Posterior vena cava (tissue), 2 donors: ENCODE measurements at regions not wholly inside any gene's neighbourhood (a gene's known extent, or its start where the extent isn't known, plus 50 kb on each side); places are given as distances from the start of the nearest gene placed in this dataset.
"Not testable (repeated sequence)": the region's sequence is repeated elsewhere in the genome, so short reads cannot be mapped to it uniquely, and the experiment has no call there.

Experiments
- DNase-seq: peaks from one replicate; pipeline ENCODE4 v3.0.0-alpha.2; 2020; ENCODE audit warnings: low spot score
- intact Hi-C, 2 donors: fragments of 100-400 bp; cut with DNase I; formaldehyde crosslinking; loops; one replicate each; pipeline versions ENCODE4 v1.14.1 to v1.14.2; 2022 to 2023
- donor health status: DM: yes; HTN: yes; CAD: no.
- donor health status: DM: yes; HTN: yes; CAD: no.

DNA sequence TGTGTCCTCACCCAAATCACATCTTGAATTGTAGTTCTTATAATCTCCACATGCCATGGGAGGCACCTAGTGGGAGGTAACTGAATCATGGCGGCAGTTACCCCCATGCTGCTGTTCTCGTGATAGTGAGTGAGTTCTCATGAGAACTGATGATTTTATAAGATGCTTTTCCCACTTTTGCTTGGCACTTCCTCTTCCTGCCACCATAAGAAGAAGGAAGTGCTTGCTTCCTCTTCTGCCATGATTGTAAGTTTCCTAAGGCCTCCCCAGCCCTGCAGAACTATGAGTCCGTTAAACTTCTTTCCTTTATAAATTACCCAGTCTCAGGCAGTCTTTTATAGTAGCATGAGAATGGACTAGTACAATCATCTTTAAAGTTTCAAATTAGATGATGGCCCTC lies 902.4 kb upstream of the PIK3C3 start:
- DNase-seq: no peak
- intact Hi-C loops: no loop called here

DNA sequence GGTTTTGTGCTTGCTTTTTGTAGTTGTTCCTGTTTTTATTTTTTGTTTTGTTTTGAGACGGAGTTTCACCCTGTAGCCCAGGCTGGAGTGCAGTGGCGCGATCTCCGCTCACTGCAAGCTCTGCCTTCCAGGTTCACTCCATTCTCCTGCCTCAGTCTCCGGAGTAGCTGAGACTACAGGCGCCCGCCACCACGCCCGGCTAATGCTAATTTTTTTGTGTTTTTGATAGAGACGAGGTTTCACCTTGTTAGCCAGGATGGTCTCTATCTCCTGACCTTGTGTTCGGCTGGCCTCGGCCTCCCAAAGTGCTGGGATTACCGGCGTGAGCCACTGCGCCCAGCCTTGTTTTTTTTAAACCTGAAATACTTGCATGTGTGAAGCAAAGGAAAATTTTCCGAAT lies 908.8 kb upstream of the PIK3C3 start:
- intact Hi-C loops: not testable (repeated sequence)

DNA sequence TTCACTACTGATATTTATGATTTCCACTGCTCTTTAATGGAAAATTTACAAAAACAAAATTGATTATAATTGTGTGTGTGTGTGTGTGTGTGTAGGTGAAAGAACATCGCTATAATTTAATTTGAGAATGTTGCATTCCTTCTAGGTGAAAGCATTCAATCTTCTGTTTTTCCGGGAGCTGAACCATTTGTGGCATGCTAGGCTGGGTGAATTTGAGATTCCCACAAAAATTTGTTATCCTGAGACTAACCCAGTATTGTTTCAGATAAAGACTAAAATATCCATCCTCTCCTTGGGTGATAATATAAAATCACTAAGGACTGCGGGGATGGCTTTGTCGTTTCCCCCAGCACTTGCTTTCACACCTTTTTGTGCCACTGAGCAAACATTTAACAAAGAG lies 911.2 kb upstream of the PIK3C3 start:
- intact Hi-C loops: no loop called here
- DNase-seq: no peak

More for the DNA sequence above, 908.8 kb upstream of the PIK3C3 start:
- DNase-seq: not testable (repeated sequence)

DNA sequence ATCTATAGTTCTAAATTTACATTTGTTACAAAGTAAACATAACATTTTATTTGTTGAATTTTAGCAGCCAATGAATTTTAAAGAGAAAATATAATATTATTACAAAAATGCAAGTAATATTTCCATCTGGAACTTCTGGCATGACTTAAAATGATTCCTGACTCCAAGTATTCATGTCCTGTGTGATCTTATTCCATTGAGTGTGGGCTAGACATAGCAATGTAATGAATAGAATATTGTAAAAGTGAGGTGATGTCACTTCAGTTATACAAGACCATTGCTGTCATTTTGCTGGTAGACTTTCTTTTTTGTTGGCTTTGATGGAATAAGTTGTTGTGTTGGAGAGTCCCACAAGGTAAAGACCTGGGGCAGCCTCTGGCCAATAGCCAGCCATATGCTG lies 912.2 kb upstream of the PIK3C3 start:
- no peak for DNase-seq
- intact Hi-C loops: no loop called here

DNA sequence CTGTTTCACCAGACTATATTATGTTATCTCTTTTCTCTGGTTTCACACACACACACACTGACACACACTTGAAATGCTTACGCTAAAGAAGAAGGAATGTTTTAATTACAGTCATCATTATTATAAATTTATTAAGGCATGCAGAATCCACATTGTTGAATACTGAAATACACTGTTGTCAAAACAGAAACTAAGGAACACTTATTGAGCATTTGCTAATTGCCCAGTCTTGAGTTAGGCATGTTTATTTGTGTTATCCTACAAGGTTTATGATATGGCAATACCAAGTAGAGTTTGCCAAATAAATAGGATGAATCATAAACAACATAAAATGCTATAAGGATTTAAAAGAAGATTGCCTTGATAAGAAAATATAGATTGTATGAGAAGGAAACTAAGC lies 917.0 kb upstream of the PIK3C3 start:
- intact Hi-C loops: no loop called here
- no peak for DNase-seq

DNA sequence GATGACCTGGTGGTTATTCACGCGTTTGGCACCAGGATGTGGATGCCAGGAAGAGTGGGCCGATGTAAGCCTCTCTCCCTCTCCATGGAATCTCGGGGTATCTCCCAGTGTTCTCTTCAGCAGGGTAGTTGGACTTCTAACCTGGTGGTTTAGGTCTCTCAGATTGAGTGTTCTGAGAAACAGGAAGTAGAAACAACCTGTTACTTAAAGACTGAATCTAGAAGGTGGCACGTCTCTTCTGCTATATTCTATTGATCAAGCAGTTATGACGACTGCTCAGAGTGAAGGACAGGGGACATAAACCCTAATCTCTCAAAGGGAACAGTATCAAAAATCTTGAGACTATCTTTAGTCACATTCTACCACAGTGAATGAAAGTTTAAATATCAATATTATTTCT lies 918.7 kb upstream of the PIK3C3 start:
- DNase-seq: no peak

DNA sequence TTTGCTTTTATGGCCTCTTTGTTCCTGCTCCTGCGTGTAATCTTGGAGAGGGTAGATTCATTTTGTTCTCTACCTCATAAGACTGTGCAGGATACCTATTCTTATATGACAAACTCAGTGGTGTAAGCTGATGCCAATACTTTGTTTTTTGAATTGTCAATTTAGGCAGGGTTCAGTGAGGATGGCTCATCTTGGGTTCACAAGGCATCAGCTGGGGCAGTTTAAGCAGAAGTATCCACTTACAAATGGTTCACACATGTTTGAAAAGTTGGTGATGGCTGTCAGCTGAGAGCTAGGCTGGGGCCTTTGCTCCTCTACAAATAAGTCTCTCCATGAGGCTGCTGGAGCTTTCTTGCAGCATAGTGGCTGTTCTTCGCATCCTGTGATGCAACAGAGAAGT lies 920.6 kb upstream of the PIK3C3 start:
- intact Hi-C loops: no loop called here
- no peak for DNase-seq

More for the DNA sequence above, 918.7 kb upstream of the PIK3C3 start:
- intact Hi-C loops: no loop called here

DNA sequence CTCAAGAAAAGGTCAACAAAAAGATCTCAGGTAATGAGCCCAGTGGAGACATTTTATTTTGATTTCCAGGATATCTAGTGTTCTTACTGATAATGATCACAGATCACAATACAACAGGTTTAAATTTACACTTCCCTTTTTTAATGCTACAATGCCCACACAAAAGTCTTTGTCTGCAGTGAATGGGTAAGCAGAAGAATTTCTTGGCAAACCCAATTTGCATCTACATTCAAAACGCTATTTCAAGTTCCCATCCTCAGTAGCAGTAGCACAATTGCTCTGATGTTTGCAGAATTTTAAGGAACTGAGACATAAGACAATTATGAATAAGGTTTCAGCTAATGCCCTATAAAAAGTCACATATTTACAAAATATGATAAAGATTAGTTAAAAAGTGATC lies 929.4 kb upstream of the PIK3C3 start:
- no peak for DNase-seq
- intact Hi-C loops: no loop called here

DNA sequence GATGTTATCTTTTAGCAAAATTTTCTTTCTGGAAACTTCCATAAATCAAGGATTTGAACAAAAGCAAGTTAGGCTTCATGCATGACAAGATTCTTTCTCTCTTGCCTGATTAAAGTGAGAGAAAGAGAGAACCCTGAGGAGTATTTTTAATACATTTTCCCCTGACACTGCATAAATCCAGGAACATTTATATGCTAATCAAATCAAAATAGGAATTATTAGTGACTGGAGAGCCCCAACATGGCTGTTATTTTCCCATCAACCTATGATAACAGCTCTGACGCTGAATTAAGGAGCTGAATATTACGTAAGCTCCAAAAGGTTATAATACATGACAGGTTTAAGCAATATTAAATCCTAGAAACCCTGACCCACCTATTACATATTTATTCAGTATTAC lies 930.2 kb upstream of the PIK3C3 start:
- DNase-seq: no peak
- intact Hi-C loops: no loop called here

DNA sequence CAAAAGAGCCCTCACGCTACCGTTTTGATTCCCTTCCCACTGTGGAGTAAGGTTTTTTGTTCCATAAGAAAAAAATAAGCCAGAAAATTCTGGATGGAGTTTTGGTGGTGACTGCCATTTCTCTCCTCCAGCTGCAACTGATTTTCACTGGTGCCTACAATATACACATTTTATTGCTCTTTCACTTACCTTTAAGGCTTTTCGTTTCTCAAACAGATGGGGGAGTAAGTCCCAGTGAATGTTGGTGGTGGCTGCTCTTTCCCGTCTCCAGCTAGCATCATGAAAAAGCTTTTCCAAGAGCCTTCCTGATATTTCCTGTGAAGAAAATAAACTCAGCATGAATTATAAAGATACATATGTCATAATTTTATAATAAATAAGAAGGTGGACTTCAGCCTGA lies 932.5 kb upstream of the PIK3C3 start:
- intact Hi-C loops: no loop called here
- no peak for DNase-seq

DNA sequence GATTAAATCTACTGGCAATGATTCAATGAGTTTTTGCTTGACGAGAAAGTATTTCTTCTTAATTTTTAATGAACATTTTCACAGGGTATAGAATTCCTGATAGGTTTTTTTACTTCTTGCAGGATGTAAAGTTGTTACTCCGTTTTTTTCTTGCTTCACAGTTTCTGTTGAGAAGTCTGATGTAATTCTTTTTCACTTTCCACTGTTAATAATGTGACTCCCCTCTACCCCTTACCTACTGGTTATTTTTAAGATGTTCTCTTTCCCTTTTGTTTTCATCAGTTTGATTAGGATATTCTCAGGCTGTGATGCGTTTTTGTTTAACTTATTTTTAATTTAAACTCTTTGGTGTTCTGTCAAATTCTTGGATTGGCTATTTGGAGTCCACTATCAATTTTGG lies 933.9 kb upstream of the PIK3C3 start:
- intact Hi-C loops: no loop called here
- DNase-seq: no peak

DNA sequence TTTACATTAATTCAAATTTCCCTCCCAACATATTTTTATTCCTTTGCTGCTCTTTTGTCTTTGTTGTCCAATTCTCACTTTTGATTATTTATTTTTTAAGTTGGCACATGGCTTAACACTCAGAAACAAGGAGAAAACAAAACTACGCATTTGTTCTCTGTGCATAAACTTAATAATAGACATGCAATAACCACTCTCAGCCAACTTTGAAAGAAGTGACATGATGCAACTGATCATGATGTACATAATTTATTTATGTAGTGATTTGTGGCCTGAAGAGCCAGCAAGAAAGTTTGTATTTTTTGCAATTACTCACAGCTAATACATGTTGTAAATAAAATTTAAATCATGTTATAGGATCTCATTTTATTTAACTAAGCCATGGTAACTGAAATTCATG lies 942.8 kb upstream of the PIK3C3 start:
- intact Hi-C loops: no loop called here
- DNase-seq: no peak

DNA sequence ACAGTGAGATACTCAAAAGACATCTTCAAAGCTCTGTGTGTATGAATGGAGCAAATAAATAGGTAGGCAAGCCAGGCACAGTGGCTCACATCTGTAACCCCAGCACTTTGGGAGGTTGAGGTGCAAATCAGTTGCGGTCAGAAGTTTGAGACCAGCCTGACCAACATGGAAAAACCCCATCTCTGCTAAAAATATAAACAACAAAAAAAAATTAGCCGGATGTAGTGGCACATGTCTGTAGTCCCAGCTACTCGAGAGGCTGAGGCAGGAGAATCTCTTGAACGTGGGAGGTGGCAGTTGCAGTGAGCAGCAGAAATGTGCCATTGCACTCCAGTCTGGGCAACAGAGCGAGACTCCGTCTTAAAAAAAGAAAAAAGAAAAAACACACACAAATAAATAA lies 945.1 kb upstream of the PIK3C3 start:
- intact Hi-C loops: no loop called here
- DNase-seq: no peak

DNA sequence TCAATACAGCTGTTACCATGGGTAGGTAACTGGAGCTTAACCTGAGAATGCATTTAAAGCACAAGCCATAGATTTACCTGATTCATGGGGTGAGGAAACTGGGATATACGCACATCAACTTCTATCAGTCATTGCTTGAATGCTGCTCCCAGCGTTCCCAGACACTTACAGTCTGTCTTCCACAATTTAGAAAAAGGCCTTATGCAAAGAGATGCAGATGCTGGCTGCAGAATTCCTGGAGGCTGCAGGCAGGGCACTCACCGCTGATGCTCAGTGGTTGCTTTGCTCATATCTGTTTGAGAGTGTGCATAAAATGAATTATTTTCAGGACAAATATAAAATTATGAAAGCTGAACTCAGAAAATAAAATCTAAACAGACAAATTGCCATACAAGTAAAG lies 950.7 kb upstream of the PIK3C3 start:
- intact Hi-C loops: no loop called here
- no peak for DNase-seq

DNA sequence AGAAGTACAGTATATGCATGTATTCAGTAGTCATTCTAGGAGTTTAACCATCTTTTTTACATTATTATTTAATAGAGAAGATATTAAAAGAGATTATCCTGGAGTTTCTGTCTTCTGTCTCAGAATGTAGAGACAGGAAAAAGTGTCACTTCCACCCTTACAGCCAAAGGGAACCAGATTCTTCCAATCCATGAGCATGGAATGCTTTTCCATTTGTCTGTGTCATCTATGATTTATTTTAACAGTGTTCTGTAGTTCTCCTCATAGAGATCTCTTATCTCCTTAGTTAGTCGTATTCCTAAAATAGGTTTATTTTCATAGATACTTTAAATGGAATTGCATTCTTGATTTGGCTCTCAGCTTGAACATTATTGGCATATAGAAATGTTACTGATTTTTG lies 959.5 kb upstream of the PIK3C3 start:
- intact Hi-C loops: no loop called here
- DNase-seq: no peak

DNA sequence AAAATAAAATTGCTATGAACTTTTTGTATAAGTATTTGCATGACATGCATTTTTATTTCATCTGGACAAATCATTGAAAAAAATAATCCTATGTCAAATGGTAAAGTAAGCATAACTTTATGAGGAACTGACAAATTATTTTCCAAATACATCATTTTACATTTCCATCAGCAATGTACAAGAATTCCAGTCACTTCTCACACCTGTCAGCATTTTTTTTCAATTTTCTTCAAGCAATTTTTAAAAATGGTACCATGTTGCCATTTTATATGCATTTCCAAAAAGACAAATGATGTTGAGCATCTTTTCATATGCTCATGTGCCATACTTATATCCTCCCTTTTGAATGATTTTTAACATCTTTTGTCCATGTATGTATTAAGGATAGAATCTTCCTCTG lies 961.7 kb upstream of the PIK3C3 start:
- intact Hi-C loops: no loop called here
- no peak for DNase-seq

DNA sequence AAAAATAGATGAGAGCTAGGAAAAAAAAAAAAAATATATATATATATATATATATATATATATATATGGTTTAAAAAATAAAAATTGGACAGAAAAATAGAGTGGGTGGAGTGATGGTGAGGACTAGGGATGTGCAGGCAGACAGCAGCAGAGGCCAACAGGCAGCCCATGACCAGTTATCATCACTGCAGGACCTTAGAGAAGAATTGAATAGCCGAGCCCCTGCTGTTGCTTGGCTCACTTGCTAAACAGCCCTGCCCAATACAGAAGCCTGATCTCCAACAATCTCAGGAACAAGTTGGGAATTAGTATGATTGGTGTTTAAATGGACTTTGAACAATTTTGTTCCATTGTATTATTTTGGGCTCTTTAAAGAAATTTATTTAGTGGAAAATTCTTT lies 967.5 kb upstream of the PIK3C3 start:
- intact Hi-C loops: no loop called here
- DNase-seq: no peak

DNA sequence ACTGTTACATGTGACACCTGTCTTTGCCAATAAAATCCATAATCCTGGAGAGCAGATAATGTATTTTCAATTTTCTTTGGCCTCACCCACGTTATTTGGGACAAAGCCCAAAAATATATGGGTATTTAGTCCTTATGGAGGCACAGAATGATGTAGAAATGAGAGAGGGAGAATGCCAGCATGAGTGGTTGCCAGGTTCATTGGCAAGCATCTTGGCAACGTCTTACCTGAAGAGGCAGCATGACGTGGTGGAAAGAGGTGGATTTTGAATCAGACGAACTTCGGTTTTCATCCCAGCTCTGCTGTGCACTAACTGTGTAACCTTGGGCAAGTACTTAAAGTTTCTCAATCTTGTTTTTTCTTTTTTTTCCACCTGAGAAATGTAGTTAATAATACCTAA lies 969.6 kb upstream of the PIK3C3 start:
- intact Hi-C loops: no loop called here
- no peak for DNase-seq

DNA sequence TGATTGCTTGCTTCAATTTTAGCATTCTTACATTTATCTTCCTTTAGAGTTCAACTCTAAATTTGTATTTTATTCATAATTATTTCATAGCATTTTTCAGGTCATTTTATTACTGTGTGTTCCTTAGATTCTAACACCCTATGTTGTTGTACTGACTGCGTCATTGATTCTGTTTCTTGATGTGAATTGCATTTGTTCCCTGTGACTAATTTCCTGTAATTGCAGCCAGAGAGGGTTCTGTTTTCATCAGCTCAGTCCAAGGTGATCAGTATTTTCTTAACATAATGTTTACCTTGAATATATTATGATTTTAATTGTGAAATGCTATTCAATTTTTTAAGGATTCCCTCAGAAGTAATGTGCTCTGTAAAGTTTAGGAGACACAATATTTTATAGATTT lies 970.2 kb upstream of the PIK3C3 start:
- no peak for DNase-seq
- intact Hi-C loops: no loop called here

DNA sequence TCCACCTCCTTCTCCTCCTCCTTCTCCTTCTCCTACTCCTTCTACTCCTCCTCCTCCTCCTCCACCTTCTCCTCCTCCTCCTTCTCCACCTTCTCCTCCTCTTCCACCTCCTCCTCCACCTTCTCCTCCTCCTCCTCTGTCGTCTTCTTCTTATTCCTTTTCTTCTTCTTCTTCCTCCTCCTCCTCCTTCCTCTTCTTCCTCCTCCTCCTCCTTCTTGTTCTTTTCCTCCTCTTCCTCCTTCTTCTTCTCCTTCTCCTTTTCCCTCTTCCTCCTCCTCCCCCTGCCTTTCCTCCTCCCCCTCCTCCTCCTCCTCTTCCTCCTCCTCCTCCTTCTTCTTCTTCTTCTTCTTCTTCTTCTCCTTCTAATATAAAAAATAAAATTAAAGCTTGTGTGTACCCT lies 971.2 kb upstream of the PIK3C3 start:
- intact Hi-C loops: no loop called here
- no peak for DNase-seq

DNA sequence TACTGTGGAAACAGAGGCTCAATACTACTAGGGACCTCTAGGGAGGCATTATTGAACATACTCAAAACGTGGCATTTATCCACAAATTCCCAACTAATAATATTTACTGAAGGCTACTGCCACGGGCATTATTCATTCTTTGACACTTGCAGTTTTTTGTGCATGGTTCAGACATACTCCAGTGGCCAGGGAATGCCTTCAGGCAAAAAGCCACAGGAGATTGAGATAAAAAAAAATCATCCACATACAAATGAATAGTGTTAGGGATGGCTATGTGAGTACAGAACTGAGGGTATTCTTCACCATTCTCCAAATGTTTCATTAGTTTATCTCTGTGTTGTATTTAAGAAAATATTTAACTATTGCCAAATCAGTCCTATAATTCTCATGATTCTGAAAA lies 974.9 kb upstream of the PIK3C3 start:
- no peak for DNase-seq
- intact Hi-C loops: no loop called here

DNA sequence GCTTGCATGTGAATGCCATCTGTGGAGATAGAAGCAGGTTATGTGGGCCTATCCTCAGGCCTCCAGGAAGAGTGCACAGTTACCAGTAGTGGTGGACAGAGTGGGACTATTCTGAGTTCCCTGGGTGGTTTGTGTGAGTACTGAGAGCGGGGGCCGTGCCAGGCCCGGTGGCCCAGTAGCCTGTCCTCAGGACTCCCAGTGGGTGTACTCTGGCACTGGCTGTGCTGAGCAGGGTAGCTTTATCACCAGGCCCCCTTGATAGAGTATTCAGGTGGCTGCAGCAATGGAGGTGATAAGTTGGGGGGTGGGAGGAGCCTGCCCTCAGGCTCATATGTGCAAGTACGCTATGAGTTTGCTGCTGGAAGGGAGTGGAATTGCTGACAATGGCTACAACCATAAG lies 979.0 kb upstream of the PIK3C3 start:
- intact Hi-C loops: no loop called here
- DNase-seq: no peak

DNA sequence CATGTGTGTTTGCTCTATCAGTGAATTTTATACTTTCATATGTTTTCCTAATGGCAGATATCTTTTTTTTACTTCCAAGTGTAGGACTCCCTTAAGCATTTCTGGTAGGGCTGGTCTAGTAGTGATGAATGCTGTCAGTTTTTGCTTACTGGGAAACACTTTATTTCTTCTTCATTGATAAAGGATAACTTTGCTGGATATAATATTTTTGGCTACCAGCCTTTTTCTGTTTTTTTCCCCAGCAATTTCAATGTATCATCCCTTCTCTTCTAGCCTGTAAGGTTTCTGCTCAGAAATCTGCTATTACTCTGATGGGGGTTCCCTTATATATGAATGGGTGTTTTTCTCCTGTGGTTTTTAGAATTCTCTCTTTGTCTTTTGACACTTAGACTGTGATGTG lies 980.6 kb upstream of the PIK3C3 start:
- intact Hi-C loops: no loop called here
- no peak for DNase-seq
